ENCODE measurements at regions not wholly inside any gene's neighbourhood (a gene's known extent, or its start where the extent isn't known, plus 50 kb on each side); places are given as distances from the start of the nearest gene placed in this dataset.

DNA sequence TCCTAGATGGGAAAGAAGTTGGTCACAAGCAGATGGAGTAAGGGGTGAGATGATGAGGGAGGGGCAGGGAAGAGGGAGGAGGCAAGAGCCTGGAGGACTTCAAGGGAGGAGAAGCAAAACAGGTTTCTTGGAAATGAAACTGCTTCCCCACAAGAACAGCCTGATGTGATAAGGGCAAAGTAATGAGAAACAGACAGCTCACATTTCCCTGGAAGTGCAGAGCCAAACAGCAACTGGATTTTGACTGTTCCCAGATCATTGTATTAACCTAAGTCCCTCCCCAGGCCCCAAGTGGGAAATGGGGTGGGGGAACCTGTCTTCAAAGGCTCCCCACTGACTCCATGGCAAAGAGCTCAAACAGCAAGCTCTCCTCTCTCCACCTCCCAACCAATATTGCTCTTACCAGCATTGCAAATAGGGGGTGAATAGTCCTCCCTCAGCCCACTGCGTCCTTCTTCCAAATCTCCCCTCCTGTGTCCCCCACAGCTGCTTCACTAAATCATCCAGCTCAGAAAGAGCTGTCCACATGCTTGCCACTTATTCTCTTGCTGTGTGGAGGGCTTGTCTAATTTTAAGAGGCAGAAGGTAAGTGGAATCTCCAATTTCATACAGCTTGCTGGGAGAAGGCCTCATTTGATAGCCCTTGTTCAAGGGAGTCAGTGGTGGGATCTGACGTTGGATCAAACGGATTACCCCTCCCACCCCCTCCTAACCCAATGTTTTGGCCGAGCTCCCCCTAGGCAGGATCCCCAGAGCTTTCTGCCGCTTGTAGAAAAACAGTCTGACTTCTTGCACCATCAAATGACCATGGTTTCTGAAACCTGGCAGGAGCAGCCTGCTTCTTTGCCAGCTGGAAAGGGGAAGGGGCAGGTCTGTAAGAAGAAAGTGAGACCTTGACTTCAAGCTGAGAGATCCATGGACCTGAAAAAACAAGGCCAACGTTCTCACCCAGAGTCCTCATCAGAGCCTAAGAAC is 56.3 kb upstream of the SMIM36 start:
- Histone ChIP-seq H3K9me3 (ENCODE audit: insufficient read depth, low read depth, low read length) (no peaks in the 10 kb centered on the region), H3K27me3 (ENCODE audit: insufficient read depth, low read length) (no peaks in the 10 kb centered on the region), H3K27ac (ENCODE audit: low read depth, low read length) (no peak overlapping the region), H3K36me3 (ENCODE audit: insufficient read depth, low read length) (no peaks in the 10 kb centered on the region), H3K9ac (ENCODE audit: low read depth, low read length) (no peak overlapping the region), H3K4me1 (ENCODE audit: insufficient read depth, low read length) (peaks cover 14% of the 10 kb centered on the region), H3K4me3 (ENCODE audit: low read length) (no peak overlapping the region)
- 62% methylated on average over 6 of the region's 6 CpGs for WGBS

DNA sequence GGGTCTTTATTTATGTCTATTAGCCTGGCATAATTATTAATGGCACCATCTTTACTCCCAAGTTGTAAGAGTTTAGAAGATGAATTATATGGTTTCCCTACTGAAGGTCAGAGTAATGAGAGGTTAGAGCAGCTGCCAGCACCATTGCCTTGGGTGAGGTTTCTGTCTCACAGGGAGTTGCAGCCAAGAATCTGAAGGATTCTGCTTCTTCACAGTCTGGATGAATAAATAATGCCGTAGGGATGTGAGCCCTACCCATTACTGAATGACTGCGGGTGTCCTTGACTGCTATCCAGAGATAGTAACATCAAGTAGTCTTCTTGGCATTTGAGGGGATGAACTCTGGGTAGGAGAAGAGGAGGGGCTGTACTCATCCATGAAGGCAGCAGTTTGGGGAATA is 52.8 kb upstream of the SMIM36 start:
- no peak overlapping the region for H3K27ac ChIP-seq (ENCODE audit: low read depth, low read length)
- peaks cover 19% of the 10 kb centered on the region for H3K4me1 ChIP-seq (ENCODE audit: insufficient read depth, low read length)
- no peak overlapping the region for H3K9ac ChIP-seq (ENCODE audit: low read depth, low read length)
- no peak overlapping the region for H3K4me3 ChIP-seq (ENCODE audit: low read length)
- H3K36me3 ChIP-seq (ENCODE audit: insufficient read depth, low read length): no peaks in the 10 kb centered on the region
- H3K9me3 ChIP-seq (ENCODE audit: insufficient read depth, low read depth, low read length): no peaks in the 10 kb centered on the region
- no peaks in the 10 kb centered on the region for H3K27me3 ChIP-seq (ENCODE audit: insufficient read depth, low read length)
- 94% methylated on average over 2 of the region's 2 CpGs for WGBS

DNA sequence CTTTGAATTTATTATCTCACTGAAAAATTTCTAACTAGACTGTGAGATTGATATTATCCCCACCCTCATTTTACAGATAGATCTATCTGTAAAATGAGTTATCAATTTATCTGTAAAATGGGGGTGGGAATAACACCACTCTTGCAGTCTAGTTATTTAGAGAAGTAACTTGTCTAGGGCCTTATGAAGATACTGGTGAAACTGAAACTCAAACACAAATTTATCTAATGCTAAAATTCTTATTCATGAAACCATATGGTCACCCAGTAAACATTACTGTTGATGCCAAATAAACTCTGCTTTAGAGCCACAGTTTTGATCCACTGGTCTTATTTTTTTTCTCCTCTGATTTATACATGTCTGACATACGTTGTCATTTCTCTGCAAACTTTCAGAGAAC is 52.1 kb upstream of the SMIM36 start:
- no peak overlapping the region for H3K4me3 ChIP-seq (ENCODE audit: low read length)

DNA sequence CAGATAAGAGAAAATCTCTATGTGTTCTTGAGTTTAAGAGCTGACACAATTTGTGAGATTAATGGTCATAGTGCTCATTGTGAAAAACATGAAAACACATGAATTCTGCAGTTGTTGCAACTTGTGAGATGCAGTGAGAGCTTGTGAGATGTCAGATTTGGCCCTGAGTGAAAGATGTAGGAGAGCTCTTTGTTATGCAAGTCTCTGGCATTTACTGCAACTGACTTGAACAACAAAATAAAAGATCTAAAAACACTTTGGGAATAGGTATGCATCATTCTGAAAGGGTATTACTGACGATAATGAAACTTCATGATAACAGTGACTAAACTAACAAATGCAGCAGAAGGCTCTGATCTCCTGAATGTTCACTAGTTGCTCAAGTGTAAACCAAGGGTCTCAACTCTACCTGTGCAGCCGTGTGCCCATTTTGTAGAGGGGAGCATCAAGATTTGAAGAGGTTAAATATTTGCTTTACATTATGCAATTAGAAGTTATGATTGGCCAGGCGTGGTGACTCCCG is 50.8 kb upstream of the SMIM36 start:
- Histone ChIP-seq H3K27ac (ENCODE audit: low read depth, low read length) (no peak overlapping the region), H3K9me3 (ENCODE audit: insufficient read depth, low read depth, low read length) (no peaks in the 10 kb centered on the region), H3K9ac (ENCODE audit: low read depth, low read length) (no peak overlapping the region), H3K4me3 (ENCODE audit: low read length) (no peak overlapping the region), H3K36me3 (ENCODE audit: insufficient read depth, low read length) (no peaks in the 10 kb centered on the region), H3K4me1 (ENCODE audit: insufficient read depth, low read length) (0 out of 2 replicates have a peak, but pooled peaks cover 5% of the 10 kb centered on the region), H3K27me3 (ENCODE audit: insufficient read depth, low read length) (no peaks in the 10 kb centered on the region)
- WGBS: 85% methylated on average over 4 of the region's 4 CpGs

More for the DNA sequence above, 52.1 kb upstream of the SMIM36 start:
- no peaks in the 10 kb centered on the region for H3K9me3 ChIP-seq (ENCODE audit: insufficient read depth, low read depth, low read length)
- no peaks in the 10 kb centered on the region for H3K27me3 ChIP-seq (ENCODE audit: insufficient read depth, low read length)
- 80% methylated on average over 1 of the region's 1 CpG for WGBS
- H3K36me3 ChIP-seq (ENCODE audit: insufficient read depth, low read length): no peaks in the 10 kb centered on the region
- no peak overlapping the region for H3K9ac ChIP-seq (ENCODE audit: low read depth, low read length)
- H3K4me1 ChIP-seq (ENCODE audit: insufficient read depth, low read length): peaks cover 17% of the 10 kb centered on the region
- no peak overlapping the region for H3K27ac ChIP-seq (ENCODE audit: low read depth, low read length)

DNA sequence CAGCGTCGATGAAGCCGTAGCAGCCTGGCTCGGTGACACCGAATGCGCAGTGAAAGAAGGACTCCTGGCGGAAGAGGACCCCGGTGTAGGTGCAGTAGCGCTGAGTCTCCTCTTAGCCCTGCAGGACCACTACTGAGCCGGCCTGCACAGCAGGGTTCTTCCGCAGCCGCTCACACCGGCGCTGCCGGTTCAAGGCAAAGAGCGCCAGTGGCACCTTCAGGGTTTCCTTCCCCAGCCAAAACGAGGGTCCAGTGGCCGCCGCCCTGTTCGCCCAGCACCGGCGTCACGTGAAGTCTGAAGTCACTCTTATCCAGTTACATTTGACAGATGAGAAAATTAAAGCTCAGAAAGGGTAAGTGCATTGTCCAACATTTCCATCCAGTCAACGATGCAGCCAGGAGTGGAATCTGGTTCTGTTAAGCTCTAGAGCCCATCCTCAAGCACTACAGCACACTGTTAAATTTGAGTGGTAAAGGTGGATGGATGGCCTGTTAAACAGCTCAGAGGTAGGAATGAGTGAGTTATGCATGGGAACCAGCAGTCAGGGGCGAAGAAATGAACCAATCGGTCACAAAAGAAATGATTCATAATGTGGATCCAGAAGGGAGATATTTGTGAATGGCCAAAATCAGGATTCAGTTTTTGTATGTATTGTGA is 50.2 kb upstream of the SMIM36 start:
- no peak overlapping the region for H3K9ac ChIP-seq (ENCODE audit: low read depth, low read length)
- H3K4me1 ChIP-seq (ENCODE audit: insufficient read depth, low read length): 0 out of 2 replicates have a peak, but pooled peaks cover 5% of the 10 kb centered on the region
- H3K27ac ChIP-seq (ENCODE audit: low read depth, low read length): no peak overlapping the region
- no peaks in the 10 kb centered on the region for H3K36me3 ChIP-seq (ENCODE audit: insufficient read depth, low read length)
- H3K27me3 ChIP-seq (ENCODE audit: insufficient read depth, low read length): no peaks in the 10 kb centered on the region
- 94% methylated on average over 26 of the region's 26 CpGs for WGBS
- H3K4me3 ChIP-seq (ENCODE audit: low read length): no peak overlapping the region
- H3K9me3 ChIP-seq (ENCODE audit: insufficient read depth, low read depth, low read length): no peaks in the 10 kb centered on the region

All from HUES64 (cell line).